H1 (cell line): ENCODE measurements at regions not wholly inside any gene's neighbourhood (a gene's known extent, or its start where the extent isn't known, plus 50 kb on each side); places are given as distances from the start of the nearest gene placed in this dataset.
A peak's percentile ranks its signal among the peaks of the same experiment; 100 is the strongest.

ENCODE experiments used
- CTCF ChIA-PET: fragments of 300-600 bp; sonication (Branson Sonifier 250); formaldehyde crosslinking; loops from one replicate; lab custom pipeline; 2021; ENCODE audit not compliant: partially characterized antibody; lab: Charles Lee
- POLR2A ChIA-PET: fragments of 300-600 bp; sonication (Branson Sonifier 250); formaldehyde crosslinking; loops from one replicate; lab custom pipeline; 2021; ENCODE audit warnings: inconsistent platforms; ENCODE audit not compliant: partially characterized antibody; lab: Charles Lee
- DNase-seq, 2 experiments: peaks; one replicate each; pipeline versions ENCODE4 v3.0.0 to v3.0.0-alpha.2; 2010 to 2022; ENCODE audit warnings: low spot score in 2 of 2, low read depth in 1 of 2, mixed read lengths in 1 of 2
- FAIRE-seq: peaks from 2 replicates; lab custom pipeline; 2011; peaks lifted over from hg19 to GRCh38; lab: Jason Lieb, UNC
- H2AFZ ChIP-seq: 2 replicates; pipeline ENCODE4 v1.8.1; 2012; ENCODE audit warnings: low read length, inconsistent platforms
- H2AK5ac ChIP-seq: 2 replicates; pipeline ENCODE4 v1.6.1; 2013; ENCODE audit warnings: low read depth, low read length
- H2BK120ac ChIP-seq: replicated peaks from 2 replicates; pipeline ENCODE3; 2013; ENCODE audit warnings: low read depth, low read length, inconsistent platforms
- H2BK12ac ChIP-seq: 2 replicates; pipeline ENCODE4 v1.6.1; 2013; ENCODE audit warnings: low read depth, low read length
- H2BK15ac ChIP-seq: 2 replicates; pipeline ENCODE4 v1.6.1; 2013; ENCODE audit warnings: low read length
- H2BK20ac ChIP-seq: 2 replicates; pipeline ENCODE4 v1.6.1; 2013; ENCODE audit warnings: low read length
- H2BK5ac ChIP-seq: 2 replicates; pipeline ENCODE4 v1.6.1; 2013; ENCODE audit warnings: low read depth, low read length
- H3K14ac ChIP-seq: 2 replicates; pipeline ENCODE4 v1.6.1; 2013; ENCODE audit warnings: inconsistent platforms; ENCODE audit not compliant: insufficient read length
- H3K18ac ChIP-seq: 2 replicates; pipeline ENCODE4 v1.6.1; 2013; ENCODE audit warnings: low read length; ENCODE audit errors: extremely low read depth
- H3K23ac ChIP-seq: 2 replicates; pipeline ENCODE4 v1.6.1; 2013; ENCODE audit warnings: inconsistent platforms; ENCODE audit not compliant: insufficient read length
- H3K23me2 ChIP-seq: 2 replicates; pipeline ENCODE4 v1.6.1; 2013; ENCODE audit warnings: low read depth, low read length
- H3K27ac ChIP-seq: 2 replicates; pipeline ENCODE4 v1.6.1; 2011; ENCODE audit warnings: low read depth, low read length, inconsistent platforms
- H3K27me3 ChIP-seq, 4 experiments: replicated peaks in 1 of 4; 1 replicate in 1 of 4; 2 replicates in 3 of 4; pipeline versions ENCODE4 v1.6.1 to v1.8.1; 2011 to 2013; ENCODE audit warnings: low read length in 3 of 4, mild to moderate bottlenecking in 3 of 4, inconsistent platforms in 2 of 4, mixed read lengths in 2 of 4, moderate library complexity in 1 of 4; ENCODE audit not compliant: control insufficient read depth in 3 of 4, insufficient read depth in 3 of 4; ENCODE audit errors: extremely low read depth in 1 of 4
- H3K36me3 ChIP-seq, 4 experiments: 2 replicates each; pipeline versions ENCODE4 v1.6.1 to v1.8.1; 2011 to 2013; ENCODE audit warnings: mild to moderate bottlenecking in 4 of 4, low read length in 3 of 4, moderate library complexity in 2 of 4, control low read depth in 1 of 4, inconsistent platforms in 1 of 4; ENCODE audit not compliant: insufficient read depth in 4 of 4, control insufficient read depth in 2 of 4
- H3K4ac ChIP-seq: replicated peaks from 2 replicates; pipeline ENCODE3; 2013; ENCODE audit warnings: low read length, low read depth, mixed read lengths, inconsistent platforms; ENCODE audit not compliant: insufficient read length
- H3K4me1 ChIP-seq, 4 experiments: replicated peaks in 1 of 4; 1 replicate in 1 of 4; 2 replicates in 3 of 4; pipeline versions ENCODE4 v1.6.1 to v1.8.1; 2011 to 2013; ENCODE audit warnings: low read length in 3 of 4, inconsistent platforms in 2 of 4, mixed read lengths in 1 of 4; ENCODE audit not compliant: insufficient read depth in 4 of 4, control insufficient read depth in 3 of 4
- H3K4me2 ChIP-seq, 2 experiments: 2 replicates each; pipeline versions ENCODE4 v1.6.1 to v1.8.1; 2011 to 2013; ENCODE audit warnings: low read depth in 2 of 2, low read length in 2 of 2, control low read depth in 1 of 2, inconsistent platforms in 1 of 2, mild to moderate bottlenecking in 1 of 2; ENCODE audit not compliant: insufficient read depth in 1 of 2
- H3K4me3 ChIP-seq, 4 experiments: fragments of 200-600, 300-600 bp in 1 of 4; sonication (generic), shearing (Covaris generic), sonication (Bioruptor Twin) in 1 of 4; 2 replicates each; pipeline versions ENCODE4 v1.5.1 to v1.8.1; 2011 to 2016; ENCODE audit warnings: low read length in 4 of 4, low read depth in 3 of 4, control low read depth in 2 of 4, inconsistent platforms in 2 of 4, mild to moderate bottlenecking in 2 of 4, mixed read lengths in 1 of 4, moderate library complexity in 1 of 4; ENCODE audit not compliant: insufficient read depth in 2 of 4; ENCODE audit errors: extremely low read depth in 1 of 4
- H3K56ac ChIP-seq: replicated peaks from 2 replicates; pipeline ENCODE3; 2013; ENCODE audit warnings: low read depth, mild to moderate bottlenecking, mixed read lengths, low read length, inconsistent platforms; ENCODE audit not compliant: insufficient read length
- H3K79me1 ChIP-seq: 2 replicates; pipeline ENCODE4 v1.6.1; 2013; ENCODE audit warnings: low read depth, low read length, control low read depth
- H3K79me2 ChIP-seq, 2 experiments: 2 replicates each; pipeline versions ENCODE4 v1.6.1 to v1.8.1; 2012 to 2013; ENCODE audit warnings: low read length in 2 of 2, mild to moderate bottlenecking in 2 of 2, inconsistent platforms in 1 of 2; ENCODE audit not compliant: insufficient read depth in 2 of 2, control insufficient read depth in 1 of 2
- H3K9ac ChIP-seq, 4 experiments: replicated peaks in 1 of 4; 1 replicate in 1 of 4; 2 replicates in 3 of 4; pipeline versions ENCODE4 v1.6.1 to v1.8.1; 2011 to 2013; ENCODE audit warnings: low read depth in 3 of 4, low read length in 3 of 4, control low read depth in 2 of 4, mild to moderate bottlenecking in 2 of 4, moderate library complexity in 2 of 4, inconsistent platforms in 1 of 4; ENCODE audit errors: extremely low read depth in 1 of 4
- H3K9me3 ChIP-seq, 2 experiments: 2 replicates each; pipeline versions ENCODE4 v1.6.1 to v1.8.1; 2012 to 2013; ENCODE audit warnings: mild to moderate bottlenecking in 2 of 2, moderate library complexity in 2 of 2, control low read depth in 1 of 2, inconsistent platforms in 1 of 2, low read depth in 1 of 2, low read length in 1 of 2, mixed read lengths in 1 of 2; ENCODE audit not compliant: insufficient read depth in 2 of 2
- H4K20me1 ChIP-seq, 2 experiments: replicated peaks in 1 of 2; 2 replicates each; pipeline versions ENCODE3 to v1.8.1; 2011 to 2013; ENCODE audit warnings: inconsistent platforms in 2 of 2, low read length in 2 of 2, mild to moderate bottlenecking in 1 of 2; ENCODE audit not compliant: insufficient read depth in 2 of 2, control insufficient read depth in 1 of 2
- H4K5ac ChIP-seq: 2 replicates; pipeline ENCODE4 v1.6.1; 2013; ENCODE audit warnings: low read length, low read depth, mixed read lengths, inconsistent platforms; ENCODE audit not compliant: insufficient read length
- H4K8ac ChIP-seq: 2 replicates; pipeline ENCODE4 v1.8.0; 2013; ENCODE audit warnings: mild to moderate bottlenecking, moderate library complexity, low read length, inconsistent platforms; ENCODE audit not compliant: insufficient read depth; ENCODE audit errors: extremely low read depth
- H4K91ac ChIP-seq: replicated peaks from 2 replicates; pipeline ENCODE3; 2013; ENCODE audit warnings: low read length, mixed read lengths, inconsistent platforms; ENCODE audit not compliant: insufficient read length
- ASH2L ChIP-seq: fragments of 200-600, 300-600 bp; sonication (generic); IDR thresholded peaks from one replicate; pipeline ENCODE4 v1.7.1; 2017; ENCODE audit warnings: low read length
- SIN3A ChIP-seq, 2 experiments: IDR thresholded peaks in 1 of 2; conservative IDR thresholded peaks in 1 of 2; 2 replicates each; pipeline ENCODE4 v1.6.1; 2011 to 2012; ENCODE audit warnings: low read length in 2 of 2, improper control_type of control experiment in 1 of 2, low read depth in 1 of 2, mild to moderate bottlenecking in 1 of 2
- ZNF274 ChIP-seq: IDR thresholded peaks from 2 replicates; pipeline ENCODE4 v1.7.0; 2012; ENCODE audit warnings: low read length, borderline replicate concordance; ENCODE audit errors: extremely low read depth
- WGBS, 2 experiments: shearing (Covaris generic) in 1 of 2; methylation state at CpG; one replicate each; pipeline versions ENCODE4 v1.1.6 to v1.1.7; 2013 to 2015; ENCODE audit warnings: low lambda C conversion rate in 2 of 2, mixed read lengths in 2 of 2, inconsistent platforms in 1 of 2, low coverage in 1 of 2, missing lambda C conversion rate in 1 of 2; ENCODE audit not compliant: insufficient replicate concordance in 2 of 2, insufficient coverage in 1 of 2, insufficient read length in 1 of 2; ENCODE audit errors: extremely low coverage in 1 of 2, missing lambda C conversion rate in 1 of 2; 5-methylcytosine and 5-hydroxymethylcytosine counted together

DNA sequence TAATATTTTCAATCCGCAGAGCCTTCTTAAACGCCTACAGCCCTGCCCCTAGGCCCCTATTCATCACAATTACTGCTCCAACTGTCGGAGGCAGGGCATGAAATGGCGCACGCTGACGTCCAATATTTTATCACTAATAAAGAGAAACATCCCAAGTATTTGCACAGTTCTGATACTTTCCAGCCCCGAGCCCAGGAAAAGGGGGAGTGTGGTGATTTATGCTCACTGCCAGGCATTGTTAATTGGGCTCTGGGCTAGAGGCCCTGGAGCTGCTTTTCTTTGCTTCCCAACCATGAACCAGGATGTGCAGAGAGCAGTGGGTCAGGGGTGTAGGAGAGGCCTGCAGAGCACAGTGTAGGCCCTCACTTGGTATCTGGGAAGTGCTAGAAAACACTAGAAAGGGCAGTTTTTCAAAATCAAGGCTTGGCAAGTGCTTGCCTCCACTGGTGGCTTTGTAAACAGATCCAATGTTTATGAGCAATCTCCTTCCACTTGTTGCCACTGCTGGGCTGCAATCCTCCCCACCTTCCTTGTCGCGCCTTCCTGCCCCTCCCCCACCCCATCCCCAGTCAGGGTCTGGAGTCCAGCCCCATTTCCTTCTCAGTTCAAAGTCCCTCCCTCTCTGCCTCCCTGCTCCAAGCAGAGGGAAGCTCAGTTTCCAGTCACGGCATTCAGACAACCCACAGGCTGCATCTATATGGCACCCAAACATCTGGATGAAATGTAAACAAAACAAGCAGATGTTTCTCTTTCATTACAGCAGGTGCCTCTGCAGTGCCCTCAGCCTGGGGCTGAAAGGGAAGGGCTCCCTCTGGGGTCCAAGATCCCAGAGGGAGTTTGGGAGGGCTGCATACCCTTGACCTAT lies 83.9 kb upstream of the PKDCC start:
- Histone ChIP-seq H3K27me3 (no peaks in the 10 kb centered on the region), H3K56ac (no peak overlapping the region), H2BK120ac (no peak overlapping the region), H3K4me3 (no peak overlapping the region), H2BK5ac (peak overlapping the region; percentile 18; the same call in 1 of the 2 replicates), H3K79me1 (no peaks in the 10 kb centered on the region), H3K27ac (no peak overlapping the region), H2BK15ac (no peak overlapping the region), H3K79me2 (no peaks in the 10 kb centered on the region; a peak in 1 of 4 replicates), H3K14ac (no peak overlapping the region), H2AK5ac (peak overlapping the region; percentile 54; the same call in 1 of the 2 replicates), H3K9ac (no peak overlapping the region; a peak in 1 of 7 replicates), H3K18ac (no peak overlapping the region; the same call in 1 of the 2 replicates), H3K23me2 (no peaks in the 10 kb centered on the region), H3K9me3 (no peaks in the 10 kb centered on the region), H2BK20ac (peak overlapping the region; percentile 40; the same call in 1 of the 2 replicates), H3K4me2 (peak overlapping the region in 1 of 2 experiments; percentile 25; a peak in 1 of 4 replicates), H4K5ac (no peak overlapping the region), H4K20me1 (no peaks in the 10 kb centered on the region), H3K4ac (no peak overlapping the region), H2BK12ac (no peak overlapping the region; the same call in 1 of the 2 replicates), H4K8ac (no peak overlapping the region), H3K36me3 (no peaks in the 10 kb centered on the region), H4K91ac (no peak overlapping the region), H3K4me1 (peaks cover 0 to 18% (median 11%) of the 10 kb centered on the region in 4 experiments), H3K23ac (no peak overlapping the region), H2AFZ (peak overlapping the region; percentile 43)
- POLR2A ChIA-PET, result interaction anchor here (1.4 to 3.5 kb wide), 2 partner anchors 16 to 83 kb away, joined by 5 to 13 read pairs; partner anchors contain the start of gene PKDCC
- DNase-seq, result no peak
- TF ChIP-seq SIN3A (conservative IDR thresholded peaks at IDR 0.05 in 1 of 2, IDR thresholded peaks at IDR 0.05 in 1 of 2; ENCODE audit: low read depth in 1 of 2, low read length in 2 of 2) (no peak), ZNF274 (no peak), ASH2L (no peak)
- CTCF ChIA-PET, result interaction anchor here (0.8 to 3.5 kb wide), 5 partner anchors 20 to 110 kb away, joined by 3 to 13 read pairs (median 3); no protein-coding TSS in a partner anchor
- FAIRE-seq, result no peak
- 74% methylated on average over 10 of the region's 10 CpGs; no CpG with 5 or more reads in 1 of the 2 experiments for WGBS, 2 experiments
